ENCODE measurements at regions not wholly inside any gene's neighbourhood (a gene's known extent, or its start where the extent isn't known, plus 50 kb on each side); places are given as distances from the start of the nearest gene placed in this dataset.
"Not testable (repeated sequence)": the region's sequence is repeated elsewhere in the genome, so short reads cannot be mapped to it uniquely, and the experiment has no call there.

GRCh38 chr13:110813646-110814624, 100.4 kb downstream of the ING1 start:
- H3K4me3 Mint-ChIP-seq, result no peak overlapping the region
- H3K9me3 Mint-ChIP-seq, result no peaks in the 10 kb centered on the region
- intact Hi-C loops (cut with micrococcal nuclease), result no loop called here
- H3K27me3 Mint-ChIP-seq, result peaks cover 40% of the 10 kb centered on the region
- peaks cover 5% of the 10 kb centered on the region for H3K4me1 Mint-ChIP-seq (ENCODE audit: low read depth)
- H3K36me3 Mint-ChIP-seq (ENCODE audit: low read depth), result no peaks in the 10 kb centered on the region
- H3K27ac Mint-ChIP-seq, result no peak overlapping the region

- no peak overlapping the region for H3K4me3 Mint-ChIP-seq
- intact Hi-C loops (cut with micrococcal nuclease), result loop anchor here (1.0 to 5.0 kb wide), 2 partner anchors 221 to 358 kb away; no protein-coding TSS in a partner anchor
- H3K27me3 Mint-ChIP-seq, result peaks cover 45% of the 10 kb centered on the region
- peaks cover 5% of the 10 kb centered on the region for H3K4me1 Mint-ChIP-seq (ENCODE audit: low read depth)
- H3K27ac Mint-ChIP-seq, result no peak overlapping the region
- no peaks in the 10 kb centered on the region for H3K36me3 Mint-ChIP-seq (ENCODE audit: low read depth)
- no peaks in the 10 kb centered on the region for H3K9me3 Mint-ChIP-seq
These were observed 99.2 kb downstream of the ANKRD10 start for GRCh38 chr13:110815471-110816204.

- intact Hi-C loops (cut with micrococcal nuclease), result loop anchor here (5.0 kb wide), 1 partner anchor 359 kb away; no protein-coding TSS in a partner anchor
- Mint-ChIP-seq H3K4me1 (ENCODE audit: low read depth) (peaks cover 5% of the 10 kb centered on the region), H3K36me3 (ENCODE audit: low read depth) (no peaks in the 10 kb centered on the region), H3K9me3 (no peaks in the 10 kb centered on the region), H3K4me3 (no peak overlapping the region), H3K27ac (no peak overlapping the region), H3K27me3 (peaks cover 37% of the 10 kb centered on the region)
These were observed 98.4 kb downstream of the ANKRD10 start for GRCh38 chr13:110816500-110816899.

GRCh38 chr13:110817143-110817542, 97.7 kb downstream of the ANKRD10 start:
- Mint-ChIP-seq H3K9me3 (no peaks in the 10 kb centered on the region), H3K4me1 (ENCODE audit: low read depth) (peaks cover 5% of the 10 kb centered on the region), H3K27ac (no peak overlapping the region), H3K36me3 (ENCODE audit: low read depth) (no peaks in the 10 kb centered on the region), H3K27me3 (peaks cover 30% of the 10 kb centered on the region), H3K4me3 (no peak overlapping the region)
- intact Hi-C loops (cut with micrococcal nuclease), result loop anchor here (5.0 kb wide), 1 partner anchor 360 kb away; no protein-coding TSS in a partner anchor

- no peak overlapping the region for H3K27ac Mint-ChIP-seq
- H3K27me3 Mint-ChIP-seq, result peaks cover 14% of the 10 kb centered on the region
- H3K36me3 Mint-ChIP-seq (ENCODE audit: low read depth), result no peaks in the 10 kb centered on the region
- intact Hi-C loops (cut with micrococcal nuclease), result loop anchor here (1.0 to 5.0 kb wide), 4 partner anchors 102 to 361 kb away; no protein-coding TSS in a partner anchor
- H3K4me3 Mint-ChIP-seq, result no peak overlapping the region
- no peaks in the 10 kb centered on the region for H3K4me1 Mint-ChIP-seq (ENCODE audit: low read depth)
- no peaks in the 10 kb centered on the region for H3K9me3 Mint-ChIP-seq
These were observed 96.1 kb downstream of the ANKRD10 start for GRCh38 chr13:110818747-110819146.

GRCh38 chr13:110819203-110820014, 95.5 kb downstream of the ANKRD10 start:
- Mint-ChIP-seq H3K9me3 (no peaks in the 10 kb centered on the region), H3K4me3 (no peak overlapping the region), H3K27me3 (peaks cover 11% of the 10 kb centered on the region), H3K36me3 (ENCODE audit: low read depth) (no peaks in the 10 kb centered on the region), H3K4me1 (ENCODE audit: low read depth) (no peaks in the 10 kb centered on the region), H3K27ac (no peak overlapping the region)
- intact Hi-C loops (cut with micrococcal nuclease), result loop anchor here (1.0 to 5.0 kb wide), 4 partner anchors 103 to 362 kb away; no protein-coding TSS in a partner anchor

- Mint-ChIP-seq H3K4me1 (ENCODE audit: low read depth) (no peaks in the 10 kb centered on the region), H3K4me3 (no peak overlapping the region), H3K27me3 (peaks cover 11% of the 10 kb centered on the region), H3K27ac (no peak overlapping the region), H3K9me3 (no peaks in the 10 kb centered on the region), H3K36me3 (ENCODE audit: low read depth) (no peaks in the 10 kb centered on the region)
- intact Hi-C loops (cut with micrococcal nuclease), result no loop called here
These were observed 94.5 kb downstream of the ANKRD10 start for GRCh38 chr13:110820322-110820721.

- H3K27me3 Mint-ChIP-seq, result peaks cover 14% of the 10 kb centered on the region
- H3K9me3 Mint-ChIP-seq; H3K4me3 Mint-ChIP-seq; intact Hi-C loops (cut with micrococcal nuclease); H3K4me1 Mint-ChIP-seq (ENCODE audit: low read depth); H3K27ac Mint-ChIP-seq; H3K36me3 Mint-ChIP-seq (ENCODE audit: low read depth): not testable (repeated sequence)
These were observed 92.8 kb downstream of the ANKRD10 start for GRCh38 chr13:110821837-110822668.

- peaks cover 11% of the 10 kb centered on the region for H3K9me3 Mint-ChIP-seq
- no peaks in the 10 kb centered on the region for H3K36me3 Mint-ChIP-seq (ENCODE audit: low read depth)
- intact Hi-C loops (cut with micrococcal nuclease), result no loop called here
- no peak overlapping the region for H3K4me3 Mint-ChIP-seq
- H3K4me1 Mint-ChIP-seq (ENCODE audit: low read depth), result no peaks in the 10 kb centered on the region
- peaks cover 14% of the 10 kb centered on the region for H3K27me3 Mint-ChIP-seq
- H3K27ac Mint-ChIP-seq, result no peak overlapping the region
These were observed 92.3 kb downstream of the ANKRD10 start for GRCh38 chr13:110822669-110822945.

- Mint-ChIP-seq H3K27ac (no peak overlapping the region), H3K9me3 (peaks cover 25% of the 10 kb centered on the region), H3K36me3 (ENCODE audit: low read depth) (no peaks in the 10 kb centered on the region), H3K4me3 (no peak overlapping the region), H3K4me1 (ENCODE audit: low read depth) (no peaks in the 10 kb centered on the region), H3K27me3 (peaks cover 8% of the 10 kb centered on the region)
- intact Hi-C loops (cut with micrococcal nuclease), result no loop called here
These were observed 90.1 kb downstream of the ANKRD10 start for GRCh38 chr13:110824702-110825300.

- intact Hi-C loops (cut with micrococcal nuclease), result no loop called here
- Mint-ChIP-seq H3K27ac (no peak overlapping the region), H3K27me3 (peaks cover 4% of the 10 kb centered on the region), H3K9me3 (peaks cover 25% of the 10 kb centered on the region), H3K4me1 (ENCODE audit: low read depth) (no peaks in the 10 kb centered on the region), H3K36me3 (ENCODE audit: low read depth) (no peaks in the 10 kb centered on the region), H3K4me3 (no peak overlapping the region)
These were observed 89.4 kb downstream of the ANKRD10 start for GRCh38 chr13:110825516-110825915.

- no peak overlapping the region for H3K4me3 Mint-ChIP-seq
- no peak overlapping the region for H3K27ac Mint-ChIP-seq
- H3K36me3 Mint-ChIP-seq (ENCODE audit: low read depth), result no peaks in the 10 kb centered on the region
- no peaks in the 10 kb centered on the region for H3K4me1 Mint-ChIP-seq (ENCODE audit: low read depth)
- peaks cover 7% of the 10 kb centered on the region for H3K27me3 Mint-ChIP-seq
- intact Hi-C loops (cut with micrococcal nuclease), result no loop called here
- peaks cover 25% of the 10 kb centered on the region for H3K9me3 Mint-ChIP-seq
These were observed 88.8 kb downstream of the ANKRD10 start for GRCh38 chr13:110826101-110826500.
